PFSK-1 (cell line): ENCODE measurements at regions not wholly inside any gene's neighbourhood (a gene's known extent, or its start where the extent isn't known, plus 50 kb on each side); places are given as distances from the start of the nearest gene placed in this dataset.

Experiments
- FOXP2 ChIP-seq: optimal IDR thresholded peaks from 2 replicates; pipeline ENCODE3; 2011; ENCODE audit warnings: borderline replicate concordance, control low read depth, inconsistent platforms; ENCODE audit not compliant: insufficient read depth; ENCODE audit errors: extremely low read length, extremely low read depth
- POLR2AphosphoS5 ChIP-seq: IDR thresholded peaks from 2 replicates; pipeline ENCODE4 v1.6.1; 2012; ENCODE audit warnings: low read depth, mild to moderate bottlenecking, control low read depth, low read length, moderate library complexity
- SIN3A ChIP-seq: IDR thresholded peaks from 2 replicates; pipeline ENCODE4 v1.6.1; 2012; ENCODE audit warnings: mild to moderate bottlenecking, low read length, moderate library complexity, borderline replicate concordance; ENCODE audit not compliant: insufficient read depth
- TAF1 ChIP-seq: IDR thresholded peaks from 2 replicates; pipeline ENCODE4 v1.6.1; 2012; ENCODE audit warnings: low read length, control low read depth, borderline replicate concordance; ENCODE audit not compliant: insufficient read depth
- TF ChIP-seq, protein P1 (sequence below), 2 experiments: IDR thresholded peaks; 2 replicates each; pipeline versions ENCODE4 v1.6.1 to v1.8.0; 2011 to 2012; ENCODE audit warnings: low read depth in 2 of 2, low read length in 2 of 2, control low read depth in 1 of 2, inconsistent platforms in 1 of 2, mild to moderate bottlenecking in 1 of 2, moderate library complexity in 1 of 2; ENCODE audit not compliant: insufficient read depth in 1 of 2

DNA sequence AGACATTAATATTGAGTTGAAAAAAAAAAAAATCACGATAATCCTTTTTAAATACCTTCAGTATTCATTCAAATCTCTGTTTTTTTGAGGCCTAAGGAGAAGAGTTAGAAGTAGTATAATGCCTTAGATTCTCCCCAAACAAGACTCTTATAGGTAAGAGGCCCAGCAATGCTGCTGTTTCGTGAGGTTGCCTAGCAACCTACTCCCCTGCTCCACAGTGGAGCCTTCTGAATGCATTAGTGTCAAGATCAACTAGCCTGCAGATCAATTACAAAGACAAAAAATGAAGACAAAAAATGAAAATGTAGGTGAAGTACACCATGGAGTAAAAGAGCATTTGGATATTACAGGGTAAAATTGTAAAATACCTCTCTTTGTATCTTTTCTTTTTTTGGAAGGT, 229.8 kb upstream of the LUZP2 start:
- TF ChIP-seq, protein P1, sequence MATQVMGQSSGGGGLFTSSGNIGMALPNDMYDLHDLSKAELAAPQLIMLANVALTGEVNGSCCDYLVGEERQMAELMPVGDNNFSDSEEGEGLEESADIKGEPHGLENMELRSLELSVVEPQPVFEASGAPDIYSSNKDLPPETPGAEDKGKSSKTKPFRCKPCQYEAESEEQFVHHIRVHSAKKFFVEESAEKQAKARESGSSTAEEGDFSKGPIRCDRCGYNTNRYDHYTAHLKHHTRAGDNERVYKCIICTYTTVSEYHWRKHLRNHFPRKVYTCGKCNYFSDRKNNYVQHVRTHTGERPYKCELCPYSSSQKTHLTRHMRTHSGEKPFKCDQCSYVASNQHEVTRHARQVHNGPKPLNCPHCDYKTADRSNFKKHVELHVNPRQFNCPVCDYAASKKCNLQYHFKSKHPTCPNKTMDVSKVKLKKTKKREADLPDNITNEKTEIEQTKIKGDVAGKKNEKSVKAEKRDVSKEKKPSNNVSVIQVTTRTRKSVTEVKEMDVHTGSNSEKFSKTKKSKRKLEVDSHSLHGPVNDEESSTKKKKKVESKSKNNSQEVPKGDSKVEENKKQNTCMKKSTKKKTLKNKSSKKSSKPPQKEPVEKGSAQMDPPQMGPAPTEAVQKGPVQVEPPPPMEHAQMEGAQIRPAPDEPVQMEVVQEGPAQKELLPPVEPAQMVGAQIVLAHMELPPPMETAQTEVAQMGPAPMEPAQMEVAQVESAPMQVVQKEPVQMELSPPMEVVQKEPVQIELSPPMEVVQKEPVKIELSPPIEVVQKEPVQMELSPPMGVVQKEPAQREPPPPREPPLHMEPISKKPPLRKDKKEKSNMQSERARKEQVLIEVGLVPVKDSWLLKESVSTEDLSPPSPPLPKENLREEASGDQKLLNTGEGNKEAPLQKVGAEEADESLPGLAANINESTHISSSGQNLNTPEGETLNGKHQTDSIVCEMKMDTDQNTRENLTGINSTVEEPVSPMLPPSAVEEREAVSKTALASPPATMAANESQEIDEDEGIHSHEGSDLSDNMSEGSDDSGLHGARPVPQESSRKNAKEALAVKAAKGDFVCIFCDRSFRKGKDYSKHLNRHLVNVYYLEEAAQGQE (IDR thresholded peaks at IDR 0.05; ENCODE audit: insufficient read depth in 1 of 2, low read depth in 2 of 2, low read length in 2 of 2): no peak
- TF ChIP-seq POLR2AphosphoS5: no peak
- no peak for TF ChIP-seq FOXP2

DNA sequence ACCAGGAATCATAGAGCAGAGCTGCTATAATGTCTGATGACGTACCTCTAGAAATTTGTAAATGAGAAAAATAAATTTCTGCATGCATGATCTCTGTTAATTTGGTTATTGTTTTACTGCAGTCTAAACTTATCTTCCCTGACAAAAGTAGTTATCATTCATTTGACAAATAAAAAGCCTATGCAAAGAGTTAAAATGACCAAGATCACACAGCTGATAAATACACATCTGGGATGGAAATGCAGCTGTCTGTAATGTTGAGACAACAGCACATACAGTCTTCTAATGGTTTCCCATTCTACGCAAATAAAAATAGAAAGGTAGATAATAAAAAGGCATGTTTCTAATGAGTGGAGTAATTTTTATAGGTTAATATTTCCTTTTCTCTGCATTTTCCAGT, 225.1 kb upstream of the LUZP2 start:
- no peak for TF ChIP-seq FOXP2
- TF ChIP-seq POLR2AphosphoS5: no peak
- TF ChIP-seq, protein P1 (IDR thresholded peaks at IDR 0.05; ENCODE audit: insufficient read depth in 1 of 2, low read depth in 2 of 2, low read length in 2 of 2): no peak
- TF ChIP-seq TAF1: no peak
- no peak for TF ChIP-seq SIN3A

DNA sequence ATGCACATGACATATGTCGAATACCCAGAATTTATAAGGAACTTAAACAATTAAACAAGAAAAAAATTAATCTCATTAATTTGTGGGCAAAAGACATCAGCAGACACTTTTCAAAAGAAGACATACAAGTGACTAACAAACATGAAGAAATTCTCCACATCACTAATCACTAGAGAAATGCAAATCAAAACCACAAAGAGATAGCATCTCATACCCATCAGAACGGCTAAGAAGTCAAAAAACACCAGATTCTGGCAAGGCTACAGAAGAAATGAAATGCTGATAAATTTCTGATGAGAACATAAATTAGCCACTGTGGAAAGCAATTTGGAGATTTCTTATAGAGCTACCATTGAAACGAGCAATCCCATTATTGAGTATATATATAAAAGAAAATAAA, 210.6 kb upstream of the LUZP2 start:
- TF ChIP-seq FOXP2 (no peak), POLR2AphosphoS5 (no peak), SIN3A (no peak), TAF1 (no peak)
- TF ChIP-seq, protein P1 (IDR thresholded peaks at IDR 0.05; ENCODE audit: insufficient read depth in 1 of 2, low read depth in 2 of 2, low read length in 2 of 2): no peak

DNA sequence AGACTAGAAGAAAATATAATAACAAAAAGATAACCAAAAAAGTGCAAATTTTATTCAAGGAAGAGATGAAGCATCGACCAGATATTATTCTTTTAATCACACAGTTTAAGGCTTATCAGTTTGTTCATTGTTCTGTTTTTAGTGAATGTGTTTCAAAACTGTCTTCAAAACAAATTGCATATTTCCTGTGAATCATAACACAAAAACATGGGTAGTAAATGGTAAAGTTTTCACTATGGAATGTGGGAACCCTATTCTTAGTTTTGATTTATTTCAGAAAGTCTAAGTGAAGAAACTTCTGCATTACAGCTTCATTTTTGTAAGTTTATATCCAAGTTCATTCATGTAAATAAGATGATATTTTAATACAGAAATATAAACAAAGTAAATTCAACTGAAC, 207.6 kb upstream of the LUZP2 start:
- TF ChIP-seq FOXP2 (no peak), SIN3A (no peak), TAF1 (no peak), POLR2AphosphoS5 (no peak)
- TF ChIP-seq, protein P1 (IDR thresholded peaks at IDR 0.05; ENCODE audit: insufficient read depth in 1 of 2, low read depth in 2 of 2, low read length in 2 of 2): no peak

DNA sequence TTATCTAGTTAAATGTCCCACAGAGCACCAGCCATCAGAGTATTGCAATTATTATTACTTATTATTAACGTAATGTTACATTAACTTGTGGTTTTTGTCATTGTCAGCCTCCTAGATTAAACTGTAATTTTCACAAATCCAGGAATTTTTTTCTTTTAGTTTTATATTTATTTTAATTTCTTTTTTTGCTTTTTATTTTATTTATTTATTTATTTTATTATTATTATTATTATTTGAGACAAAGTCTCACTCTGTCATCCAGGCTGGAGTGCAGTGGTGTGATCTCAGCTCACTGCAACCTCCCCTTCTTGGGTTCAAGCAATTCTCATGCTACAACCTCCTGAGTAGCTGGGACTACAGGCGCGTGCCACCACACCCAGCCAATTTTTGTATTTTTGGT, 202.9 kb upstream of the LUZP2 start:
- TF ChIP-seq POLR2AphosphoS5 (no peak), FOXP2 (no peak), TAF1 (no peak), SIN3A (no peak)
- TF ChIP-seq, protein P1 (IDR thresholded peaks at IDR 0.05; ENCODE audit: insufficient read depth in 1 of 2, low read depth in 2 of 2, low read length in 2 of 2): no peak
